ENCODE measurements at regions not wholly inside any gene's neighbourhood (a gene's known extent, or its start where the extent isn't known, plus 50 kb on each side); places are given as distances from the start of the nearest gene placed in this dataset.
"Not testable (repeated sequence)": the region's sequence is repeated elsewhere in the genome, so short reads cannot be mapped to it uniquely, and the experiment has no call there.

GRCh38 chr5:102591650-102592049 is 92.8 kb upstream of the SLCO6A1 start:
- no peak overlapping the region for H3K27ac ChIP-seq (ENCODE audit: low read length)

GRCh38 chr5:102592586-102592985 is 93.8 kb upstream of the SLCO6A1 start:
- not testable (repeated sequence) for H3K4me3 ChIP-seq (ENCODE audit: low read depth in 1 of 2, low read length in 2 of 2); H3K27me3 ChIP-seq (ENCODE audit: low read depth, low read length); H3K4me1 ChIP-seq (ENCODE audit: control insufficient read depth in 1 of 2, insufficient read depth in 2 of 2, low read length in 2 of 2); H3K27ac ChIP-seq (ENCODE audit: low read length); H3K36me3 ChIP-seq (ENCODE audit: control insufficient read depth in 1 of 2, insufficient read depth in 2 of 2, low read length in 2 of 2); H3K9me3 ChIP-seq (ENCODE audit: control insufficient read depth in 1 of 2, low read length in 2 of 2)

More at GRCh38 chr5:102591650-102592049, 92.8 kb upstream of the SLCO6A1 start:
- no peaks in the 10 kb centered on the region for H3K27me3 ChIP-seq (ENCODE audit: low read depth, low read length)
- no peaks in the 10 kb centered on the region for H3K9me3 ChIP-seq (ENCODE audit: control insufficient read depth in 1 of 2, low read length in 2 of 2)
- no peak overlapping the region for H3K4me3 ChIP-seq (ENCODE audit: low read depth in 1 of 2, low read length in 2 of 2)
- H3K36me3 ChIP-seq (ENCODE audit: control insufficient read depth in 1 of 2, insufficient read depth in 2 of 2, low read length in 2 of 2) = no peaks in the 10 kb centered on the region
- no peaks in the 10 kb centered on the region for H3K4me1 ChIP-seq (ENCODE audit: control insufficient read depth in 1 of 2, insufficient read depth in 2 of 2, low read length in 2 of 2)

GRCh38 chr5:102594192-102594591 is 95.4 kb upstream of the SLCO6A1 start:
- Histone ChIP-seq H3K4me3 (ENCODE audit: low read depth in 1 of 2, low read length in 2 of 2) (no peak overlapping the region), H3K36me3 (ENCODE audit: control insufficient read depth in 1 of 2, insufficient read depth in 2 of 2, low read length in 2 of 2) (no peaks in the 10 kb centered on the region), H3K4me1 (ENCODE audit: control insufficient read depth in 1 of 2, insufficient read depth in 2 of 2, low read length in 2 of 2) (no peaks in the 10 kb centered on the region), H3K27me3 (ENCODE audit: low read depth, low read length) (no peaks in the 10 kb centered on the region), H3K9me3 (ENCODE audit: control insufficient read depth in 1 of 2, low read length in 2 of 2) (no peaks in the 10 kb centered on the region), H3K27ac (ENCODE audit: low read length) (no peak overlapping the region)

GRCh38 chr5:102595332-102595731 is 96.5 kb upstream of the SLCO6A1 start:
- no peaks in the 10 kb centered on the region for H3K27me3 ChIP-seq (ENCODE audit: low read depth, low read length)
- no peaks in the 10 kb centered on the region for H3K4me1 ChIP-seq (ENCODE audit: control insufficient read depth in 1 of 2, insufficient read depth in 2 of 2, low read length in 2 of 2)
- no peak overlapping the region for H3K27ac ChIP-seq (ENCODE audit: low read length)
- no peak overlapping the region for H3K4me3 ChIP-seq (ENCODE audit: low read depth in 1 of 2, low read length in 2 of 2)
- H3K36me3 ChIP-seq (ENCODE audit: control insufficient read depth in 1 of 2, insufficient read depth in 2 of 2, low read length in 2 of 2) = no peaks in the 10 kb centered on the region
- no peaks in the 10 kb centered on the region for H3K9me3 ChIP-seq (ENCODE audit: control insufficient read depth in 1 of 2, low read length in 2 of 2)

- Histone ChIP-seq H3K4me3 (ENCODE audit: low read depth in 1 of 2, low read length in 2 of 2) (no peak overlapping the region), H3K36me3 (ENCODE audit: control insufficient read depth in 1 of 2, insufficient read depth in 2 of 2, low read length in 2 of 2) (no peaks in the 10 kb centered on the region), H3K9me3 (ENCODE audit: control insufficient read depth in 1 of 2, low read length in 2 of 2) (no peaks in the 10 kb centered on the region), H3K4me1 (ENCODE audit: control insufficient read depth in 1 of 2, insufficient read depth in 2 of 2, low read length in 2 of 2) (no peaks in the 10 kb centered on the region), H3K27me3 (ENCODE audit: low read depth, low read length) (no peaks in the 10 kb centered on the region), H3K27ac (ENCODE audit: low read length) (no peak overlapping the region)
Observed at GRCh38 chr5:102596113-102596512, 97.3 kb upstream of the SLCO6A1 start.

GRCh38 chr5:102596951-102597350 is 98.2 kb upstream of the SLCO6A1 start:
- Histone ChIP-seq H3K4me1 (ENCODE audit: control insufficient read depth in 1 of 2, insufficient read depth in 2 of 2, low read length in 2 of 2) (no peaks in the 10 kb centered on the region), H3K27me3 (ENCODE audit: low read depth, low read length) (no peaks in the 10 kb centered on the region), H3K36me3 (ENCODE audit: control insufficient read depth in 1 of 2, insufficient read depth in 2 of 2, low read length in 2 of 2) (no peaks in the 10 kb centered on the region), H3K9me3 (ENCODE audit: control insufficient read depth in 1 of 2, low read length in 2 of 2) (no peaks in the 10 kb centered on the region), H3K4me3 (ENCODE audit: low read depth in 1 of 2, low read length in 2 of 2) (no peak overlapping the region), H3K27ac (ENCODE audit: low read length) (no peak overlapping the region)

GRCh38 chr5:102599289-102599688 is 100.5 kb upstream of the SLCO6A1 start:
- no peaks in the 10 kb centered on the region for H3K4me1 ChIP-seq (ENCODE audit: control insufficient read depth in 1 of 2, insufficient read depth in 2 of 2, low read length in 2 of 2)
- H3K36me3 ChIP-seq (ENCODE audit: control insufficient read depth in 1 of 2, insufficient read depth in 2 of 2, low read length in 2 of 2) = no peaks in the 10 kb centered on the region
- no peak overlapping the region for H3K27ac ChIP-seq (ENCODE audit: low read length)
- H3K27me3 ChIP-seq (ENCODE audit: low read depth, low read length) = no peaks in the 10 kb centered on the region
- no peak overlapping the region for H3K4me3 ChIP-seq (ENCODE audit: low read depth in 1 of 2, low read length in 2 of 2)
- no peaks in the 10 kb centered on the region for H3K9me3 ChIP-seq (ENCODE audit: control insufficient read depth in 1 of 2, low read length in 2 of 2)

- H3K27me3 ChIP-seq (ENCODE audit: low read depth, low read length) = no peaks in the 10 kb centered on the region
- no peak overlapping the region for H3K27ac ChIP-seq (ENCODE audit: low read length)
- no peaks in the 10 kb centered on the region for H3K9me3 ChIP-seq (ENCODE audit: control insufficient read depth in 1 of 2, low read length in 2 of 2)
- H3K4me1 ChIP-seq (ENCODE audit: control insufficient read depth in 1 of 2, insufficient read depth in 2 of 2, low read length in 2 of 2) = no peaks in the 10 kb centered on the region
- H3K4me3 ChIP-seq (ENCODE audit: low read depth in 1 of 2, low read length in 2 of 2) = no peak overlapping the region
- H3K36me3 ChIP-seq (ENCODE audit: control insufficient read depth in 1 of 2, insufficient read depth in 2 of 2, low read length in 2 of 2) = no peaks in the 10 kb centered on the region
Observed at GRCh38 chr5:102600964-102601363, 102.2 kb upstream of the SLCO6A1 start.

GRCh38 chr5:102603670-102604069 is 104.9 kb upstream of the SLCO6A1 start:
- Histone ChIP-seq H3K36me3 (ENCODE audit: control insufficient read depth in 1 of 2, insufficient read depth in 2 of 2, low read length in 2 of 2) (no peaks in the 10 kb centered on the region), H3K9me3 (ENCODE audit: control insufficient read depth in 1 of 2, low read length in 2 of 2) (no peaks in the 10 kb centered on the region), H3K4me1 (ENCODE audit: control insufficient read depth in 1 of 2, insufficient read depth in 2 of 2, low read length in 2 of 2) (no peaks in the 10 kb centered on the region), H3K27ac (ENCODE audit: low read length) (no peak overlapping the region), H3K4me3 (ENCODE audit: low read depth in 1 of 2, low read length in 2 of 2) (no peak overlapping the region), H3K27me3 (ENCODE audit: low read depth, low read length) (no peaks in the 10 kb centered on the region)

- Histone ChIP-seq H3K9me3 (ENCODE audit: control insufficient read depth in 1 of 2, low read length in 2 of 2) (no peaks in the 10 kb centered on the region), H3K36me3 (ENCODE audit: control insufficient read depth in 1 of 2, insufficient read depth in 2 of 2, low read length in 2 of 2) (no peaks in the 10 kb centered on the region), H3K4me3 (ENCODE audit: low read depth in 1 of 2, low read length in 2 of 2) (no peak overlapping the region), H3K27ac (ENCODE audit: low read length) (no peak overlapping the region), H3K4me1 (ENCODE audit: control insufficient read depth in 1 of 2, insufficient read depth in 2 of 2, low read length in 2 of 2) (no peaks in the 10 kb centered on the region), H3K27me3 (ENCODE audit: low read depth, low read length) (no peaks in the 10 kb centered on the region)
Observed at GRCh38 chr5:102608414-102608813, 109.6 kb upstream of the SLCO6A1 start.

- Histone ChIP-seq H3K27ac (ENCODE audit: low read length) (no peak overlapping the region), H3K4me1 (ENCODE audit: control insufficient read depth in 1 of 2, insufficient read depth in 2 of 2, low read length in 2 of 2) (no peaks in the 10 kb centered on the region), H3K9me3 (ENCODE audit: control insufficient read depth in 1 of 2, low read length in 2 of 2) (no peaks in the 10 kb centered on the region), H3K36me3 (ENCODE audit: control insufficient read depth in 1 of 2, insufficient read depth in 2 of 2, low read length in 2 of 2) (no peaks in the 10 kb centered on the region), H3K27me3 (ENCODE audit: low read depth, low read length) (no peaks in the 10 kb centered on the region), H3K4me3 (ENCODE audit: low read depth in 1 of 2, low read length in 2 of 2) (no peak overlapping the region)
Observed at GRCh38 chr5:102611312-102611711, 112.5 kb upstream of the SLCO6A1 start.

- no peaks in the 10 kb centered on the region for H3K27me3 ChIP-seq (ENCODE audit: low read depth, low read length)
- no peak overlapping the region for H3K27ac ChIP-seq (ENCODE audit: low read length)
- no peaks in the 10 kb centered on the region for H3K36me3 ChIP-seq (ENCODE audit: control insufficient read depth in 1 of 2, insufficient read depth in 2 of 2, low read length in 2 of 2)
- no peaks in the 10 kb centered on the region for H3K4me1 ChIP-seq (ENCODE audit: control insufficient read depth in 1 of 2, insufficient read depth in 2 of 2, low read length in 2 of 2)
- no peaks in the 10 kb centered on the region for H3K9me3 ChIP-seq (ENCODE audit: control insufficient read depth in 1 of 2, low read length in 2 of 2)
- H3K4me3 ChIP-seq (ENCODE audit: low read depth in 1 of 2, low read length in 2 of 2) = no peak overlapping the region
Observed at GRCh38 chr5:102613661-102614060, 114.9 kb upstream of the SLCO6A1 start.
